Suprapubic skin (tissue), 4 donors: ENCODE measurements at regions not wholly inside any gene's neighbourhood (a gene's known extent, or its start where the extent isn't known, plus 50 kb on each side); places are given as distances from the start of the nearest gene placed in this dataset.

Source experiments
- DNase-seq, 2 donors: peaks; one replicate each; pipeline ENCODE4 v3.0.0-alpha.2; 2019; ENCODE audit warnings: low spot score in 2 of 2
- H3K27ac ChIP-seq: fragments of 200-600 bp; sonication (generic); one replicate; pipeline ENCODE4 v1.5.1; 2019
- H3K27me3 ChIP-seq: fragments of 200-600 bp; sonication (generic); one replicate; pipeline ENCODE4 v1.5.1; 2019
- H3K36me3 ChIP-seq: fragments of 200-600 bp; sonication (generic); one replicate; pipeline ENCODE4 v1.5.1; 2019
- H3K4me1 ChIP-seq: fragments of 200-600 bp; sonication (generic); one replicate; pipeline ENCODE4 v1.5.1; 2019
- H3K4me3 ChIP-seq: fragments of 200-600 bp; sonication (generic); one replicate; pipeline ENCODE4 v1.5.1; 2019; ENCODE audit warnings: mild to moderate bottlenecking
- H3K9me3 ChIP-seq: fragments of 200-600 bp; sonication (generic); one replicate; pipeline ENCODE4 v1.5.1; 2019
- EP300 ChIP-seq: sonication (generic); formaldehyde crosslinking; IDR thresholded peaks from one replicate; pipeline ENCODE4 v1.6.1; 2017; ENCODE audit warnings: antibody characterized with exemption
- POLR2A ChIP-seq, 2 donors: fragments of 450-650 bp; IDR thresholded peaks; one replicate each; pipeline ENCODE4 v1.6.1; 2017; ENCODE audit warnings: antibody characterized with exemption in 2 of 2, mild to moderate bottlenecking in 2 of 2, moderate library complexity in 2 of 2
- POLR2AphosphoS5 ChIP-seq, 3 donors: sonication (generic); formaldehyde crosslinking; IDR thresholded peaks; one replicate each; pipeline ENCODE4 v1.6.1; 2017; ENCODE audit warnings: antibody characterized with exemption in 3 of 3
- WGBS: methylation state at CpG from one replicate; pipeline ENCODE4 v1.1.5; 2018; 5-methylcytosine and 5-hydroxymethylcytosine counted together
- TF ChIP-seq, protein P1 (sequence below), 2 donors: fragments of 200-600 bp in 1 of 2; fragments of 450-650 bp in 1 of 2; sonication (generic) in 1 of 2; IDR thresholded peaks; one replicate each; pipeline ENCODE4 v1.5.1; 2016 to 2019; ENCODE audit warnings: antibody characterized with exemption in 2 of 2, mild to moderate bottlenecking in 1 of 2, moderate library complexity in 1 of 2

DNA sequence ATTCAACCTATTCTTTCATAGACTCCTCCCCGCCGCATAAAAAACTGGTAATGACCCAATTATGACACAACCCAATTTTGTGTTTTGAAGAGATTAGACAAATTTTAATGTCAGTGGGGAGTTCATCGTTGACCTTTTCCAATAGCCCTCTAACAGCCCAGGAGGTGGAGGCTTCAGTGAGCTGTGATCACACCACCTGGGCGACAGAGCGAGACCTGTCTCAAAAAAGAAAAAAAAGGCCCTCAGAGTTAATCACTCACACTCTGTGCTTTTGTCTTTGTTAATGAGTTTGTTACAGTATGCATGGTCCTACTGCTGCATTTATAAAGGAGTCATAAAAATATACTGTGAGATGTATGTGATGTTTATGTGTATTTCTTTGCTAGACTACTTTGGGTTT lies 510.6 kb downstream of the CPS1 start:
- H3K27me3 ChIP-seq: no peaks in the 10 kb centered on the region
- DNase-seq: no peak
- no peaks in the 10 kb centered on the region for H3K4me1 ChIP-seq
- 94% methylated on average over 5 of the region's 5 CpGs for WGBS
- no peak overlapping the region for H3K27ac ChIP-seq
- no peak overlapping the region for H3K4me3 ChIP-seq
- no peaks in the 10 kb centered on the region for H3K9me3 ChIP-seq
- no peaks in the 10 kb centered on the region for H3K36me3 ChIP-seq
- TF ChIP-seq POLR2A (IDR thresholded peaks at IDR 0.05): no peak
- TF ChIP-seq, protein P1, sequence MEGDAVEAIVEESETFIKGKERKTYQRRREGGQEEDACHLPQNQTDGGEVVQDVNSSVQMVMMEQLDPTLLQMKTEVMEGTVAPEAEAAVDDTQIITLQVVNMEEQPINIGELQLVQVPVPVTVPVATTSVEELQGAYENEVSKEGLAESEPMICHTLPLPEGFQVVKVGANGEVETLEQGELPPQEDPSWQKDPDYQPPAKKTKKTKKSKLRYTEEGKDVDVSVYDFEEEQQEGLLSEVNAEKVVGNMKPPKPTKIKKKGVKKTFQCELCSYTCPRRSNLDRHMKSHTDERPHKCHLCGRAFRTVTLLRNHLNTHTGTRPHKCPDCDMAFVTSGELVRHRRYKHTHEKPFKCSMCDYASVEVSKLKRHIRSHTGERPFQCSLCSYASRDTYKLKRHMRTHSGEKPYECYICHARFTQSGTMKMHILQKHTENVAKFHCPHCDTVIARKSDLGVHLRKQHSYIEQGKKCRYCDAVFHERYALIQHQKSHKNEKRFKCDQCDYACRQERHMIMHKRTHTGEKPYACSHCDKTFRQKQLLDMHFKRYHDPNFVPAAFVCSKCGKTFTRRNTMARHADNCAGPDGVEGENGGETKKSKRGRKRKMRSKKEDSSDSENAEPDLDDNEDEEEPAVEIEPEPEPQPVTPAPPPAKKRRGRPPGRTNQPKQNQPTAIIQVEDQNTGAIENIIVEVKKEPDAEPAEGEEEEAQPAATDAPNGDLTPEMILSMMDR (IDR thresholded peaks at IDR 0.05): no peak
- no peak for TF ChIP-seq EP300
- TF ChIP-seq POLR2AphosphoS5 (IDR thresholded peaks at IDR 0.05): no peak

DNA sequence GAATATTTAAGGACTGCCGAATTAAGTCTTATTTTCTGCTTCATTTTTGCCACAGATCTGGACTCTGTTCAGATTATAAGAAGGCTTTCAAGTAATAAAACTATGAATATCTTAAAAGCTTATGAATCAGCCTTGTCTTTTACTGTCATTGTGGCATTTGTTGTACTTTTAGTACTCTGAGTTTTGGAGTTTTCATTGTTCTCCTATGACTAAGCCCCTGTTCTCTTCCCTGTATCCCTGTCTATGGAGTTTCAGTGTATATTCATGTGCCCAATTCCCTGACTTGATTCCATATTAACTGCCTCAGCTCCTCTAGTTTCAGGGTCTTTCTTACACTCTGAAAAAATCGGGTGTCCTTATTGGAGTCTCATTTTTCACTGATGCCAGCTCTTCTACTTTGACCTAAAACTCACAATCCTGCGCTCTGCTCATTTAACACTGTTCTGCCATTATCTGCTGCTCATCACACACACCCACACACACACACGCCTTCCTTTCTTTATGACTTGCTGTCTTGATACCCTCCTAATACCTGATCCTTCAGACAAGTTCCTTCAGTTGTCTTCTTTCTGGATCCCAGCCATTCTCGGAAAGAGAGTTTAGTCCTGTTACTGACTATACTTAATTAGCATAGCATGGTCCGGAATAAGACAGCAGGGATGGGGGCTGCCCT lies 511.8 kb downstream of the CPS1 start:
- Histone ChIP-seq H3K4me1 (no peaks in the 10 kb centered on the region), H3K36me3 (no peaks in the 10 kb centered on the region), H3K27ac (no peak overlapping the region), H3K27me3 (no peaks in the 10 kb centered on the region), H3K9me3 (no peaks in the 10 kb centered on the region), H3K4me3 (no peak overlapping the region)
- DNase-seq: no peak
- WGBS: 69% methylated on average over 6 of the region's 6 CpGs
- no peak for TF ChIP-seq EP300
- no peak for TF ChIP-seq POLR2A (IDR thresholded peaks at IDR 0.05)
- TF ChIP-seq POLR2AphosphoS5 (IDR thresholded peaks at IDR 0.05): no peak
- TF ChIP-seq, protein P1 (IDR thresholded peaks at IDR 0.05): no peak

DNA sequence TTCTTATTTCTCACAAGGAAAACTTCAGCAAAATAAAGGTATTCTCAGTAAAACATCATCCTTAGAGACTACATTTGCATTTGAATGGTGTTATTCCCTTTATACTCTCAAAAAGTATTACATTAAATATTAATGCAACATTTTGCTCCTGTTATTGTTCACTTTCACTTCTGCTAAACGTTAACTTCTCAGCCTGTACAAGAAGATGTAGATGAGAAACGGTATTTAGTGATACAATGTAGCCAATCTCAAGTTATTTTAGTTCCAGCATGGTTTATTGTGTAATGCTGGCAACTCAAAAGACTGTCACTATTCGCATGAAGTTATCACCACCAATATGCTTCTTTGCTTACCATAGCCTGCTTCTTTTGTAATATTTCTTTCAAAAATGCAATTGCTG lies 514.1 kb downstream of the CPS1 start:
- H3K36me3 ChIP-seq: no peaks in the 10 kb centered on the region
- H3K9me3 ChIP-seq: no peaks in the 10 kb centered on the region
- no peak for DNase-seq
- no peaks in the 10 kb centered on the region for H3K4me1 ChIP-seq
- H3K4me3 ChIP-seq: no peak overlapping the region
- no peak overlapping the region for H3K27ac ChIP-seq
- TF ChIP-seq POLR2A (IDR thresholded peaks at IDR 0.05): no peak
- no peak for TF ChIP-seq EP300
- TF ChIP-seq, protein P1 (IDR thresholded peaks at IDR 0.05): no peak
- TF ChIP-seq POLR2AphosphoS5 (IDR thresholded peaks at IDR 0.05): no peak
- H3K27me3 ChIP-seq: no peaks in the 10 kb centered on the region
- WGBS: 76% methylated on average over 3 of the region's 3 CpGs

DNA sequence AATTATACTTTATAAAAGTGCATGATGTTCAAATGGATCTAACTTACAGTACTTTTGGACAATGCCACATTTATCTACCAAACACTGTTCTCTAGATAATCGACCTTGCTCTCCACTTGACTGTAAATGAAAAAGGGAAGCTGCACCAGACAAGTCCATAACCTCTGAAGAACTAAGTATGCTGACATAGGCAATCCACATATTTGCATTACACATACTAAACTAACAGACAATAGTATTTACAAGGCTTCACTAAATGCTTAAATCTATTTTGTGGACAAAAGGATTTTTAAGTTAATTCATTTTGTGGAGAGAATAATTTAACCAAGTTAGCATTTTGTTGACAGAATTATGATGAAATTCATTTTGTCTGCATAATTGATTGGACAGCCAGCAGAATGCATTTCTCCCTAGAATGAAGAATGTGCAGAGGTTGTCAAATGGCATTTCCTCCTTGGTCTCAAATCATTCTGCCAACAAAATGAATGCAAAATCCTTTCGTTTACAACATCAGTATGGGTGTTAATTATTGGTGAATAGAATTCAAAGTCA lies 520.9 kb downstream of the CPS1 start:
- Histone ChIP-seq H3K9me3 (no peaks in the 10 kb centered on the region), H3K27ac (no peak overlapping the region), H3K4me1 (no peaks in the 10 kb centered on the region), H3K27me3 (no peaks in the 10 kb centered on the region), H3K36me3 (no peaks in the 10 kb centered on the region), H3K4me3 (no peak overlapping the region)
- WGBS: 35% methylated on average over 2 of the region's 2 CpGs
- no peak for DNase-seq
- TF ChIP-seq, protein P1 (IDR thresholded peaks at IDR 0.05): no peak
- no peak for TF ChIP-seq EP300
- no peak for TF ChIP-seq POLR2AphosphoS5 (IDR thresholded peaks at IDR 0.05)
- TF ChIP-seq POLR2A (IDR thresholded peaks at IDR 0.05): no peak

DNA sequence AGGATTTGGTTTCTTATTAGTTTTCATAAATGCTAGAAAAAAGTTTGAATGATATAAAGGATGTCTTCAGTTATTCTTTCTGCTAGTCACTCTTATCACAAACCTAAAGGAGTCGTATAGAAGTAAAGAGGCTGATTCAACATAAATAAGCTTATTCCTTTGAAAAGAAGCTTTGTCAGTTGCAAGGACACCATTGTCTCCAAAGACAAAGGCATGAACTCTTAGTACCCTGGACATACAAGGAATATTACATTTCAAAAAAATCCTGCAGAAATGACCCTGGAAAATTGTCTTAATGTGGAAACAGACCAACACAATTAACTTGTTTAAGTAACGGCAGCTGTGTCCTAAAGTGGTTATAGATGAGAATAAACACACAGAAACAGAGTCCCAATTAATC lies 528.0 kb downstream of the CPS1 start:
- Histone ChIP-seq H3K36me3 (no peaks in the 10 kb centered on the region), H3K4me3 (no peak overlapping the region), H3K9me3 (no peaks in the 10 kb centered on the region), H3K27ac (no peak overlapping the region), H3K27me3 (no peaks in the 10 kb centered on the region), H3K4me1 (no peaks in the 10 kb centered on the region)
- no peak for TF ChIP-seq EP300
- TF ChIP-seq POLR2AphosphoS5 (IDR thresholded peaks at IDR 0.05): no peak
- TF ChIP-seq, protein P1 (IDR thresholded peaks at IDR 0.05): no peak
- TF ChIP-seq POLR2A (IDR thresholded peaks at IDR 0.05): no peak
- no peak for DNase-seq
- WGBS: 75% methylated on average over 2 of the region's 2 CpGs
